Epidermal melanocyte (primary cell): ENCODE measurements at regions not wholly inside any gene's neighbourhood (a gene's known extent, or its start where the extent isn't known, plus 50 kb on each side); places are given as distances from the start of the nearest gene placed in this dataset.

ENCODE experiments used
- DNase-seq: peaks from one replicate; pipeline ENCODE4 v3.0.0; 2011; ENCODE audit warnings: low spot score; ENCODE audit not compliant: insufficient read length

- DNase-seq, result no peak
These were observed 1287.8 kb upstream of the CDH8 start for GRCh38 chr16:63323722-63324705.

- DNase-seq, result no peak
These were observed 1286.8 kb upstream of the CDH8 start for GRCh38 chr16:63323055-63323454.

GRCh38 chr16:63315229-63315628, 1279.0 kb upstream of the CDH8 start:
- DNase-seq, result no peak

- no peak for DNase-seq
These were observed 1276.1 kb upstream of the CDH8 start for GRCh38 chr16:63312346-63312745.

GRCh38 chr16:63311313-63311712, 1275.1 kb upstream of the CDH8 start:
- no peak for DNase-seq

GRCh38 chr16:63302811-63303210, 1266.6 kb upstream of the CDH8 start:
- no peak for DNase-seq

- no peak for DNase-seq
These were observed 1265.1 kb upstream of the CDH8 start for GRCh38 chr16:63301349-63301748.

GRCh38 chr16:63298993-63299392, 1262.8 kb upstream of the CDH8 start:
- DNase-seq, result no peak

- DNase-seq, result no peak
These were observed 1255.8 kb upstream of the CDH8 start for GRCh38 chr16:63292036-63292435.

- no peak for DNase-seq
These were observed 1253.7 kb upstream of the CDH8 start for GRCh38 chr16:63289834-63290460.

- no peak for DNase-seq
These were observed 1251.2 kb upstream of the CDH8 start for GRCh38 chr16:63287401-63287800.

- DNase-seq, result no peak
These were observed 1247.5 kb upstream of the CDH8 start for GRCh38 chr16:63283721-63284120.

GRCh38 chr16:63244631-63245030, 1208.4 kb upstream of the CDH8 start:
- no peak for DNase-seq

- DNase-seq, result no peak
These were observed 1205.3 kb upstream of the CDH8 start for GRCh38 chr16:63241497-63242028.

GRCh38 chr16:63239065-63239570, 1202.9 kb upstream of the CDH8 start:
- DNase-seq, result no peak

GRCh38 chr16:63230421-63231040, 1194.3 kb upstream of the CDH8 start:
- no peak for DNase-seq

GRCh38 chr16:63228259-63228658, 1192.0 kb upstream of the CDH8 start:
- no peak for DNase-seq

- no peak for DNase-seq
These were observed 1187.6 kb upstream of the CDH8 start for GRCh38 chr16:63223851-63224250.

GRCh38 chr16:63216696-63217423, 1180.6 kb upstream of the CDH8 start:
- DNase-seq, result no peak

- no peak for DNase-seq
These were observed 1165.6 kb upstream of the CDH8 start for GRCh38 chr16:63201851-63202250.

- DNase-seq, result no peak
These were observed 1164.7 kb upstream of the CDH8 start for GRCh38 chr16:63200940-63201339.
